ENCODE measurements at regions not wholly inside any gene's neighbourhood (a gene's known extent, or its start where the extent isn't known, plus 50 kb on each side); places are given as distances from the start of the nearest gene placed in this dataset.
"Not testable (repeated sequence)": the region's sequence is repeated elsewhere in the genome, so short reads cannot be mapped to it uniquely, and the experiment has no call there.

GRCh38 chr2:123652320-123652719 lies 372.8 kb upstream of the CNTNAP5 start:
- TF ChIP-seq CTCF (conservative IDR thresholded peaks at IDR 0.05; ENCODE audit: low read depth, low read length), result no peak
- DNase-seq (ENCODE audit: low read depth), result no peak
- no peak overlapping the region for H3K4me3 ChIP-seq (ENCODE audit: low read length)

GRCh38 chr2:123656590-123656989 lies 368.5 kb upstream of the CNTNAP5 start:
- TF ChIP-seq CTCF (conservative IDR thresholded peaks at IDR 0.05; ENCODE audit: low read depth, low read length), result no peak
- no peak overlapping the region for H3K4me3 ChIP-seq (ENCODE audit: low read length)
- no peak for DNase-seq (ENCODE audit: low read depth)

GRCh38 chr2:123659120-123659519 lies 366.0 kb upstream of the CNTNAP5 start:
- no peak for DNase-seq (ENCODE audit: low read depth)
- no peak overlapping the region for H3K4me3 ChIP-seq (ENCODE audit: low read length)
- no peak for TF ChIP-seq CTCF (conservative IDR thresholded peaks at IDR 0.05; ENCODE audit: low read depth, low read length)

DNA sequence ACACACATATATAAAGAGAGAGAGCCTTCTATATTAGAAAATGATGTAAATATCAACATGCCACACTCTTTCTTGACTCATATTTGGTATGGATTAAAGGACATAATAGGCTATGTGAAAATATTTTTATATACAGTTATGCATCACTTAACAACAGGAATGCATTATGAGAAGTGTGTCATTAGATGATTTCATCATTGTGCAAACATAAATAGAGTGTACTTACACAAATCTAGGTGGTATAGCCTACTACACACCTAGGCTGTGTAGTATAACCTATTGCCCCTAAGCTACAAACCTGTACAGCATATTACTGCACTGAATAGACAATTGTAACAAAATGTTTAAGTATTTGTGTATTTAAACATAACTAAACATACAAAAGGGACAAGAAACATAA lies 354.8 kb upstream of the CNTNAP5 start:
- H3K4me3 ChIP-seq (ENCODE audit: low read length), result no peak overlapping the region
- DNase-seq (ENCODE audit: low read depth), result no peak
- TF ChIP-seq CTCF (conservative IDR thresholded peaks at IDR 0.05; ENCODE audit: low read depth, low read length), result no peak

- H3K4me3 ChIP-seq (ENCODE audit: low read length); DNase-seq (ENCODE audit: low read depth): not testable (repeated sequence)
Observed at GRCh38 chr2:123683797-123684196, 341.3 kb upstream of the CNTNAP5 start.

DNA sequence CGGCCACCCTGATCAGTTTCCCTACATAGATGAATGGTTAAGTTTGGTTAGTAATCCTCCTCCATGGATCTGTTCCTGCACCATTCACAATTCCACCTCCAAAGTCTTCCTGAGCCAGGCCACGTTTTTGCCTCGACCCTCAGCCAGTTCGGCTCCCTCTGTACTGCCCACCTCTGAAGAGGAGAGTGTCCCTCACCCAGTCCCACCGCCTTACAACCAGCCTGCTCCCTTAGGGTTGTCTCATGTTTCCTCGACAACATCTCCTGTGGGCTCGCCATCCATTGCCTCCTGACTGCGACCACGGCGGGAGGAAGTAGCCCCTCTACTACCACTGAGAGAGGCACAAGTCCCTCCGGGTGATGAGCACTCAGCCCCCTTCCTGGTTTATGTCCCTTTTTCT lies 338.0 kb upstream of the CNTNAP5 start:
- no peak for DNase-seq (ENCODE audit: low read depth)
- no peak for TF ChIP-seq CTCF (conservative IDR thresholded peaks at IDR 0.05; ENCODE audit: low read depth, low read length)
- H3K4me3 ChIP-seq (ENCODE audit: low read length), result no peak overlapping the region

DNA sequence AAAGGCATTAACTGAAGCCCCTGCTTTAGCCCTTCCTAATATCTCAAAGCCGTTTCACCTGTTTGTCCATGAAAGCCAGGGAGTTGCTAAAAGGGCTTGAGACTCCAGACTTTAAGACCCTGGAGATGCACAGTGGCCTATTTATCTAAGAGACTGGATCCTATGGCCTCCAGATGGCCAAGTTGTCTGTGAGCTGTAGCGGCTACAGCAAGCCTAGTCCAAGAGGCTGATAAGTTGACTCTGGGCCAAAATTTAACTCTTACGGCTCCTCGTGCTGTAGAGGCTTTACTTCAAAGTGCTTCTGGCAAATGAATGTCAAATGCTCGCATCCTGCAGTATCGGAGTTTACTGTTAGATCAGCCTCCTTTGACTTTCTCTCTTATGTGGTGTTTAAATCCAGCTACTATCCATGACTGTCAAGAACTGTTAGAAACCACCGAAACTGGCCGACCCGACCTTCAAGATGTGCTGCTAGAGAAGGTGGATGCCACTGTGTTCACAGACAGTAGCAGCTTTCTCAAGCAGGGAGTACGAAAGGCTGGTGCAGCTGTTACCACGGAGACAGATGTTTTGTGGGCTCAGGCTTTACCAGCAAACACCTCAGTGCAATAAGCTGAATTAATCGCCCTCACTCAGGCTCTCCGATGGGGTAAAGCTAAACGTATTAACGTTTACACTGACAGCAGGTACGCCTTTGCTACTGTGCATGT lies 336.7 kb upstream of the CNTNAP5 start:
- no peak overlapping the region for H3K4me3 ChIP-seq (ENCODE audit: low read length)
- no peak for DNase-seq (ENCODE audit: low read depth)
- no peak for TF ChIP-seq CTCF (conservative IDR thresholded peaks at IDR 0.05; ENCODE audit: low read depth, low read length)
